Loucy (cell line): ENCODE measurements at regions not wholly inside any gene's neighbourhood (a gene's known extent, or its start where the extent isn't known, plus 50 kb on each side); places are given as distances from the start of the nearest gene placed in this dataset.

Experiments used
- H2AFZ ChIP-seq: fragments of 200-600 bp; sonication (generic); 2 replicates; pipeline ENCODE4 v1.6.0; 2016; ENCODE audit warnings: antibody characterized with exemption, mild to moderate bottlenecking, low read length, moderate library complexity
- H3F3A ChIP-seq: fragments of 200-600 bp; 2 replicates; pipeline ENCODE4 v1.6.0; 2016; ENCODE audit warnings: antibody characterized with exemption, low read depth, mild to moderate bottlenecking
- H3K27me3 ChIP-seq: fragments of 200-600 bp; sonication (generic); 2 replicates; pipeline ENCODE4 v1.6.1; 2014; ENCODE audit warnings: low read length, mild to moderate bottlenecking; ENCODE audit not compliant: insufficient read depth, poor library complexity, severe bottlenecking
- H3K36me3 ChIP-seq: fragments of 200-600 bp; sonication (generic); 2 replicates; pipeline ENCODE4 v1.6.1; 2016; ENCODE audit warnings: low read length; ENCODE audit not compliant: insufficient read depth
- H3K4me1 ChIP-seq: fragments of 200-600 bp; sonication (generic); 2 replicates; pipeline ENCODE4 v1.5.1; 2014; ENCODE audit warnings: low read length, mild to moderate bottlenecking; ENCODE audit not compliant: insufficient read depth, poor library complexity, severe bottlenecking
- H3K4me2 ChIP-seq: fragments of 200-600 bp; sonication (generic); 2 replicates; pipeline ENCODE4 v1.6.0; 2014; ENCODE audit warnings: antibody characterized with exemption, low read length, low read depth, mild to moderate bottlenecking; ENCODE audit not compliant: poor library complexity, severe bottlenecking
- H3K4me3 ChIP-seq: fragments of 200-600 bp; sonication (generic); 2 replicates; pipeline ENCODE4 v1.5.1; 2014; ENCODE audit warnings: low read length, mild to moderate bottlenecking, mixed read lengths; ENCODE audit not compliant: poor library complexity, severe bottlenecking
- H3K79me2 ChIP-seq: fragments of 200-600 bp; sonication (generic); 2 replicates; pipeline ENCODE4 v1.6.1; 2014; ENCODE audit warnings: low read length; ENCODE audit not compliant: insufficient read depth
- H3K9ac ChIP-seq: fragments of 200-600 bp; sonication (generic); 2 replicates; pipeline ENCODE4 v1.6.0; 2014; ENCODE audit warnings: mild to moderate bottlenecking, low read depth, low read length, moderate library complexity; ENCODE audit not compliant: poor library complexity, severe bottlenecking
- H3K9me2 ChIP-seq: fragments of 200-600 bp; sonication (generic); replicated peaks from 2 replicates; pipeline ENCODE4 v1.6.1; 2016; ENCODE audit warnings: low read depth, low read length, mixed read lengths
- H3K9me3 ChIP-seq: fragments of 200-600 bp; sonication (generic); 2 replicates; pipeline ENCODE4 v1.6.1; 2014; ENCODE audit warnings: mild to moderate bottlenecking, antibody characterized with exemption, low read length, low read depth; ENCODE audit not compliant: insufficient read depth
- H4K20me1 ChIP-seq: fragments of 200-600 bp; sonication (generic); 2 replicates; pipeline ENCODE4 v1.6.0; 2014; ENCODE audit warnings: antibody characterized with exemption, low read length, mild to moderate bottlenecking; ENCODE audit not compliant: insufficient read depth, poor library complexity, severe bottlenecking
- EZH2phosphoT487 ChIP-seq: fragments of 200-600 bp; IDR thresholded peaks from 2 replicates; pipeline ENCODE4 v1.6.1; 2018; ENCODE audit warnings: antibody characterized with exemption, mild to moderate bottlenecking, moderate library complexity, borderline replicate concordance
- TF ChIP-seq, protein P1 (sequence below): fragments of 200-600 bp; sonication (generic); conservative IDR thresholded peaks from 2 replicates; pipeline ENCODE4 v1.5.1; 2014; ENCODE audit warnings: mild to moderate bottlenecking, antibody characterized with exemption, low read length

DNA sequence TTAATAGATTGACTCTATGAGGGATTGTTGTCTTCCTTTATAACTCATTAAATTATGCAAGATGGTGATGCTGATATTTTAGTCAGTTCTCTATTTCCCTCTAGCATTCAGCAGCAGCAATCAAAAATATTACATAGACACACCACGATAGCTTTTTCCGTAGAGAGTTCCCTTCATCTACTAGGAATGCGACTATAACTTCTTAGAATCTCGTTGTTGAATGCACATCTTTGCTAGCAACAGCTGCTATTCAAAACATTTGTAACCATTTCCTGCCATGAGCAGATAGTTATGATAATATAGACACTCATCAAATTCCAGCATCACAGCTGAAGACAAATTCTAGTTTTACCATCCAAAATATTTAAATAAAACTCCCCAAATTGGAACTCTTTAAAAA, 147.4 kb upstream of the FGF13 start:
- no peaks in the 10 kb centered on the region for H3K9me2 ChIP-seq
- no peaks in the 10 kb centered on the region for H3K27me3 ChIP-seq
- H4K20me1 ChIP-seq: no peaks in the 10 kb centered on the region
- no peaks in the 10 kb centered on the region for H3K4me1 ChIP-seq
- no peaks in the 10 kb centered on the region for H3F3A ChIP-seq
- no peaks in the 10 kb centered on the region for H3K36me3 ChIP-seq
- H2AFZ ChIP-seq: no peak overlapping the region
- no peak overlapping the region for H3K9ac ChIP-seq
- TF ChIP-seq EZH2phosphoT487: no peak
- TF ChIP-seq, protein P1, sequence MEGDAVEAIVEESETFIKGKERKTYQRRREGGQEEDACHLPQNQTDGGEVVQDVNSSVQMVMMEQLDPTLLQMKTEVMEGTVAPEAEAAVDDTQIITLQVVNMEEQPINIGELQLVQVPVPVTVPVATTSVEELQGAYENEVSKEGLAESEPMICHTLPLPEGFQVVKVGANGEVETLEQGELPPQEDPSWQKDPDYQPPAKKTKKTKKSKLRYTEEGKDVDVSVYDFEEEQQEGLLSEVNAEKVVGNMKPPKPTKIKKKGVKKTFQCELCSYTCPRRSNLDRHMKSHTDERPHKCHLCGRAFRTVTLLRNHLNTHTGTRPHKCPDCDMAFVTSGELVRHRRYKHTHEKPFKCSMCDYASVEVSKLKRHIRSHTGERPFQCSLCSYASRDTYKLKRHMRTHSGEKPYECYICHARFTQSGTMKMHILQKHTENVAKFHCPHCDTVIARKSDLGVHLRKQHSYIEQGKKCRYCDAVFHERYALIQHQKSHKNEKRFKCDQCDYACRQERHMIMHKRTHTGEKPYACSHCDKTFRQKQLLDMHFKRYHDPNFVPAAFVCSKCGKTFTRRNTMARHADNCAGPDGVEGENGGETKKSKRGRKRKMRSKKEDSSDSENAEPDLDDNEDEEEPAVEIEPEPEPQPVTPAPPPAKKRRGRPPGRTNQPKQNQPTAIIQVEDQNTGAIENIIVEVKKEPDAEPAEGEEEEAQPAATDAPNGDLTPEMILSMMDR: no peak
- no peak overlapping the region for H3K4me2 ChIP-seq
- H3K4me3 ChIP-seq: no peak overlapping the region
- no peaks in the 10 kb centered on the region for H3K79me2 ChIP-seq
- H3K9me3 ChIP-seq: no peaks in the 10 kb centered on the region

DNA sequence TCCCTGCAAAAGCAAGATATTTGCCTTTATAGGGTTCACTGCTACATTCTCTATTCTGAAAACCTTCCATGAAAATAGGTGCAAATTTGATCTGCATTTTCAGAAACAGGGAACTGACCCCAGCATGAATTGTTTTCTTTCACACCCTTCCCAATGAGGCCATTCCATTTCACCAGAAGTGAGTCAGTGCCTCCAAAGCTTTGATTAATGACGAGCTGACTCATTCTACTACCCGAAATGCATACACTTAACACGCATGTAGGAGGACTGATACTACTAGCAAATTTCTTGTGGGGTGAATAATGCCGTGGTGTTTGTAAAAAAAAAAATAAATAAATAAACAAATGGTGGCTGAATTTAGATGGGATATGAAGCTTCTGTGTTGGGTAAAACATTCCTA, 146.9 kb upstream of the FGF13 start:
- Histone ChIP-seq H2AFZ (no peak overlapping the region), H3K4me1 (no peaks in the 10 kb centered on the region), H3K9me3 (no peaks in the 10 kb centered on the region), H3K79me2 (no peaks in the 10 kb centered on the region), H3K4me2 (no peak overlapping the region), H3K9me2 (no peaks in the 10 kb centered on the region), H4K20me1 (no peaks in the 10 kb centered on the region), H3K9ac (no peak overlapping the region), H3F3A (no peaks in the 10 kb centered on the region), H3K27me3 (no peaks in the 10 kb centered on the region), H3K36me3 (no peaks in the 10 kb centered on the region), H3K4me3 (no peak overlapping the region)
- TF ChIP-seq, protein P1: no peak
- TF ChIP-seq EZH2phosphoT487: no peak

GRCh38 chrX:138856881-138857604, 145.5 kb upstream of the FGF13 start:
- TF ChIP-seq, protein P1: no peak
- TF ChIP-seq EZH2phosphoT487: no peak

More at GRCh38 chrX:138856881-138857604, 145.5 kb upstream of the FGF13 start:
- no peaks in the 10 kb centered on the region for H3K79me2 ChIP-seq
- no peaks in the 10 kb centered on the region for H3K9me2 ChIP-seq
- H3K4me3 ChIP-seq: no peak overlapping the region
- no peaks in the 10 kb centered on the region for H3K9me3 ChIP-seq
- H3K36me3 ChIP-seq: no peaks in the 10 kb centered on the region
- no peaks in the 10 kb centered on the region for H3K4me1 ChIP-seq
- no peaks in the 10 kb centered on the region for H3F3A ChIP-seq
- no peaks in the 10 kb centered on the region for H4K20me1 ChIP-seq
- no peak overlapping the region for H2AFZ ChIP-seq
- no peaks in the 10 kb centered on the region for H3K27me3 ChIP-seq
- H3K4me2 ChIP-seq: no peak overlapping the region
- no peak overlapping the region for H3K9ac ChIP-seq
